SK-N-MC (cell line): ENCODE measurements at regions not wholly inside any gene's neighbourhood (a gene's known extent, or its start where the extent isn't known, plus 50 kb on each side); places are given as distances from the start of the nearest gene placed in this dataset.
"Not testable (repeated sequence)": the region's sequence is repeated elsewhere in the genome, so short reads cannot be mapped to it uniquely, and the experiment has no call there.

ENCODE experiments used
- DNase-seq: peaks from one replicate; pipeline ENCODE4 v3.0.0-alpha.2; 2011; ENCODE audit warnings: low read depth, low spot score
- H3K27ac ChIP-seq: fragments of 200-600 bp; sonication (generic); 2 replicates; pipeline ENCODE4 v1.5.1; 2016; ENCODE audit warnings: mixed run types
- H3K36me3 ChIP-seq: fragments of 200-600 bp; sonication (generic); 2 replicates; pipeline ENCODE4 v1.6.1; 2017; ENCODE audit warnings: antibody characterized with exemption, low read length, mixed read lengths; ENCODE audit not compliant: insufficient read depth
- H3K4me3 ChIP-seq: fragments of 200-600 bp; sonication (generic); 2 replicates; pipeline ENCODE4 v1.5.1; 2016
- H3K9ac ChIP-seq: fragments of 200-600 bp; sonication (generic); 2 replicates; pipeline ENCODE4 v1.8.0; 2017; ENCODE audit warnings: mixed run types, mixed read lengths; ENCODE audit not compliant: insufficient read length
- H3K9me3 ChIP-seq: fragments of 200-600 bp; sonication (generic); 2 replicates; pipeline ENCODE4 v1.6.1; 2017; ENCODE audit warnings: low read depth, mild to moderate bottlenecking, antibody characterized with exemption, low read length, moderate library complexity, mixed read lengths
- EZH2 ChIP-seq: fragments of 200-600 bp; sonication (generic); IDR thresholded peaks from one replicate; pipeline ENCODE4 v1.6.1; 2017; ENCODE audit warnings: antibody characterized with exemption
- FOXP2 ChIP-seq: optimal IDR thresholded peaks from 2 replicates; pipeline ENCODE3; 2011; ENCODE audit warnings: mild to moderate bottlenecking, moderate library complexity; ENCODE audit not compliant: insufficient read depth; ENCODE audit errors: extremely low read length, control extremely low read depth
- POLR2AphosphoS5 ChIP-seq: IDR thresholded peaks from 2 replicates; pipeline ENCODE4 v1.6.1; 2012; ENCODE audit warnings: mild to moderate bottlenecking, low read depth, low read length, borderline replicate concordance

- TF ChIP-seq POLR2AphosphoS5 (no peak), EZH2 (no peak), FOXP2 (no peak)
- Histone ChIP-seq H3K9me3 (no peaks in the 10 kb centered on the region), H3K27ac (no peak overlapping the region), H3K36me3 (no peaks in the 10 kb centered on the region), H3K9ac (no peak overlapping the region), H3K4me3 (no peak overlapping the region)
- DNase-seq = no peak
Measured at GRCh38 chr10:130968964-130969363, 342.6 kb downstream of the TCERG1L start.

GRCh38 chr10:130969700-130970099 is 341.8 kb downstream of the TCERG1L start:
- Histone ChIP-seq H3K9me3 (no peaks in the 10 kb centered on the region), H3K9ac (no peak overlapping the region), H3K4me3 (no peak overlapping the region), H3K36me3 (no peaks in the 10 kb centered on the region), H3K27ac (no peak overlapping the region)
- DNase-seq = no peak
- TF ChIP-seq FOXP2 (no peak), POLR2AphosphoS5 (no peak), EZH2 (no peak)

- no peak overlapping the region for H3K27ac ChIP-seq
- H3K4me3 ChIP-seq = no peak overlapping the region
- DNase-seq = no peak
- no peaks in the 10 kb centered on the region for H3K9me3 ChIP-seq
- no peaks in the 10 kb centered on the region for H3K36me3 ChIP-seq
- H3K9ac ChIP-seq = no peak overlapping the region
- no peak for TF ChIP-seq EZH2
- TF ChIP-seq POLR2AphosphoS5 = no peak
- no peak for TF ChIP-seq FOXP2
Measured at GRCh38 chr10:130970341-130971122, 341.0 kb downstream of the TCERG1L start.

GRCh38 chr10:130971123-130971435 is 340.4 kb downstream of the TCERG1L start:
- Histone ChIP-seq H3K9ac (no peak overlapping the region), H3K36me3 (no peaks in the 10 kb centered on the region), H3K9me3 (no peaks in the 10 kb centered on the region), H3K4me3 (no peak overlapping the region), H3K27ac (no peak overlapping the region)
- TF ChIP-seq POLR2AphosphoS5 (no peak), FOXP2 (no peak), EZH2 (no peak)
- no peak for DNase-seq

- Histone ChIP-seq H3K27ac (no peak overlapping the region), H3K9me3 (no peaks in the 10 kb centered on the region), H3K36me3 (no peaks in the 10 kb centered on the region), H3K9ac (no peak overlapping the region), H3K4me3 (no peak overlapping the region)
- TF ChIP-seq EZH2 = no peak
- TF ChIP-seq FOXP2 = no peak
- no peak for TF ChIP-seq POLR2AphosphoS5
- DNase-seq = no peak
Measured at GRCh38 chr10:130973127-130973839, 338.2 kb downstream of the TCERG1L start.

- no peak for TF ChIP-seq FOXP2
- TF ChIP-seq EZH2 = no peak
- TF ChIP-seq POLR2AphosphoS5 = no peak
- Histone ChIP-seq H3K36me3 (no peaks in the 10 kb centered on the region), H3K27ac (no peak overlapping the region), H3K9me3 (no peaks in the 10 kb centered on the region), H3K9ac (no peak overlapping the region), H3K4me3 (no peak overlapping the region)
- DNase-seq = no peak
Measured at GRCh38 chr10:130974166-130974565, 337.4 kb downstream of the TCERG1L start.

- DNase-seq, H3K4me3 ChIP-seq, H3K9me3 ChIP-seq, H3K9ac ChIP-seq, H3K36me3 ChIP-seq, H3K27ac ChIP-seq: not testable (repeated sequence)
Measured at GRCh38 chr10:130975351-130975750, 336.2 kb downstream of the TCERG1L start.

- DNase-seq = no peak
- Histone ChIP-seq H3K9ac (no peak overlapping the region), H3K36me3 (no peaks in the 10 kb centered on the region), H3K4me3 (no peak overlapping the region), H3K9me3 (no peaks in the 10 kb centered on the region), H3K27ac (no peak overlapping the region)
- no peak for TF ChIP-seq EZH2
- no peak for TF ChIP-seq FOXP2
- no peak for TF ChIP-seq POLR2AphosphoS5
Measured at GRCh38 chr10:130982802-130983201, 328.7 kb downstream of the TCERG1L start.

GRCh38 chr10:130983749-130984148 is 327.8 kb downstream of the TCERG1L start:
- Histone ChIP-seq H3K4me3 (no peak overlapping the region), H3K9me3 (no peaks in the 10 kb centered on the region), H3K9ac (no peak overlapping the region), H3K36me3 (no peaks in the 10 kb centered on the region), H3K27ac (no peak overlapping the region)
- TF ChIP-seq POLR2AphosphoS5 (no peak), FOXP2 (no peak), EZH2 (no peak)
- DNase-seq = no peak
